ENCODE measurements at regions not wholly inside any gene's neighbourhood (a gene's known extent, or its start where the extent isn't known, plus 50 kb on each side); places are given as distances from the start of the nearest gene placed in this dataset.
"Not testable (repeated sequence)": the region's sequence is repeated elsewhere in the genome, so short reads cannot be mapped to it uniquely, and the experiment has no call there.

DNA sequence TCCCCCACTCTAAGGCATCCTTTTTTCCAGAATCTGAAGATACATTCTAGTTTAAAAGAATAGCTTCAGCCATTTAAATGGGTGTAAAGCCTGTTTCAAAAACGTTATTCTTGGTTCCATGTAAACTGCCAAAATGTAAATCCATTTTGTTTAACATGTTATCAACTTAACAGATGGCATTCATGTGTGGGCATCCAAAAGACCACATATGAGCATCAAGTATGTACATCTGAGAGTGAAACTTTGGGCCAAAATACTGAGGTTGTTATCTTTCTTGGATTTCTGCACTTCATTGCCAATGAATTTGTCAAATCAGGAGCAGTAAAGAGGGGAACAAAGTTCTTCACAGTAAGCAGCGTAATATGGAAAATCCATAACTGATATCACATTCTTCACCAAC lies 395.4 kb downstream of the ZNF804A start:
- DNase-seq (ENCODE audit: low read depth), result no peak

DNA sequence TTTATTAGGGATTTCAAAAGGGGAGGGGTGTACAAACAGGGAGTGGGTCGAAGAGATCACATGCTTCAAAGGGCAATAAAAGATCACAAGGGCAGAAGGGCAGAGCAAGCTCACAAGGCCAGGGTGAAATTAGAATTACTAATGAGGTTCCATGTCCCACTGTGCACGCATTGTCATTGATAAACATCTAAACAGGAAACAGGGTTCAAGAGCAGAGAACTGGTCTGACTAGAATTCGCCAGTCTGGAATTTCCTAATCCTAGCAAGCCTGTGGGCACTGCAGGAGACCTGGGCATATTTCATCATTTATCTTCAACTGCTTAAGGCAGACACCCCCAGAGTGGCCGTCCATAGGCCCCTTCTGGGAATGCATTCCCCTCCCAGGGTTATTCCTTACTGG lies 408.2 kb downstream of the ZNF804A start:
- no peak for DNase-seq (ENCODE audit: low read depth)

DNA sequence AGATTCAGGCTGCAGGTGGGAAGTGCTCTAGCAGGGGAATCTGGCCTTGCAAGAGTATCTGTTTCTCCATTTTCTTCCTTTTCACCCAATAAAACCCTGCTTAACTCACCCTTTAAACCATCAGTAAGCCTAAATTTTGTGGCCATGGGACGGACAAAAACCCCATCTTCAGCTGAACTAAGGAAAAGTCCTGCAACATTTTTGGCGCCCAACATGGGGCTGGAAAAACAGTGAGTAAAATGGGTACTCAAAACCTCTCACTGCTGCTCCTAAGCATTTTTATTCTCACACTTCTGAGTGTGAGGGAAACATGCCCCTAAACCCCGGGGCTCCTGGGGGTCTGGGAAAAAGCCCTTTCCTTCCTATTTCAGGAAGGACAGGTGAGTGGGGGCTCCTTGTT lies 414.3 kb downstream of the ZNF804A start:
- DNase-seq (ENCODE audit: low read depth), result no peak

DNA sequence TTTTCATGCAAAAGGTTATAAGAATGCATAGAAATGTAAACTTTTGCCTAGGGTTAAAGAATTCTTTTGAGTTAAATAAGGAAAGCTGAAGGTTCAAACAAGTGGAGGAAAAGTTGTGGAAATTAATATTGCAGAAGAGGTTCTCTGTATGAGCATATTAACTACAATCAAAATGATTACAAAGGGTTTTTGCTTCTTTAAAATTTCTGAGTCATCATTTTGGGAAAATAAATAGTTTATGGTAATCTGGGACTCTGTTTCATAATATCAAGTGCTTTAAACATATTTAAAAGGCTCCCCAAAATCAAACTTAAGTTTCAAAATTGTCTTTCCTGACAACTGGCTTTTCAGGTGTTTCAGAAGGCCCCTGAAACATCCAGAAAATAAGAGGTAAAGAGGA lies 415.7 kb downstream of the ZNF804A start:
- no peak for DNase-seq (ENCODE audit: low read depth)

DNA sequence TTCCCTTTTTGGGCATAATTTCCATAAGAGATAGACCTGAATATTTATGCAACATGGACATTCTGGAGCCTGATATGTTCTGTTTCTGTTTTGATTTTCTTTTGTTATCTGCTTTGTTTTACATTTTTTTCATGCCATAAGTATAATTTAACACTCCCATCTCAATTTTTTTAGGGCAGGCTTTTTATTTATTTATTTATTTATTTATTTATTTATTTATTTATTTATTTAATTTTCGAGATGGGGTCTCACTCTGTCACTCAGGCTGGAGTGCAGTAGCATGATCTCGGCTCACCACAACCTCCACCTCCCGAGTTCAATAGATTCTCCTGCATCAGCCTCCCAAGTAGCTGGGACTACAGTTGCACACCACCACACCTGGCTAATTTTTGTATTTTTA lies 427.6 kb downstream of the ZNF804A start:
- DNase-seq (ENCODE audit: low read depth), result not testable (repeated sequence)

DNA sequence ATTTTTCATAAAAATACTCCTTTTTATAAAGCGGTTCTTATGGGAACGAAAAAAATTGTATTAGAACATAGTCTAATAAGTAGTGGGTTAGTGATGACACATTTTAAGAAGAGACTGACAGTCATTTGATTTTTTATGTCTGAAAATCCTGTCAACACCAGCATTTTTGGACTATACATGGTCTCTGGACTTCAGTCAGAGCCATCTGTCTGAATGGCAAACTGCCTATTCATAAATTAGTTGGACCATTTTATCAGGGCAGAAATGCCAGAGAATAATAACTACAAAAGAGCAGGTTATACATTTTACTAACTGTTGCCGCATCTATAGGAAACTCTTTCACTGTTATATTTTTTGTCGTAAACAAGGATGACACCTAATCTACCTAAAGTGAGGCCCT lies 437.6 kb downstream of the ZNF804A start:
- DNase-seq (ENCODE audit: low read depth), result no peak

DNA sequence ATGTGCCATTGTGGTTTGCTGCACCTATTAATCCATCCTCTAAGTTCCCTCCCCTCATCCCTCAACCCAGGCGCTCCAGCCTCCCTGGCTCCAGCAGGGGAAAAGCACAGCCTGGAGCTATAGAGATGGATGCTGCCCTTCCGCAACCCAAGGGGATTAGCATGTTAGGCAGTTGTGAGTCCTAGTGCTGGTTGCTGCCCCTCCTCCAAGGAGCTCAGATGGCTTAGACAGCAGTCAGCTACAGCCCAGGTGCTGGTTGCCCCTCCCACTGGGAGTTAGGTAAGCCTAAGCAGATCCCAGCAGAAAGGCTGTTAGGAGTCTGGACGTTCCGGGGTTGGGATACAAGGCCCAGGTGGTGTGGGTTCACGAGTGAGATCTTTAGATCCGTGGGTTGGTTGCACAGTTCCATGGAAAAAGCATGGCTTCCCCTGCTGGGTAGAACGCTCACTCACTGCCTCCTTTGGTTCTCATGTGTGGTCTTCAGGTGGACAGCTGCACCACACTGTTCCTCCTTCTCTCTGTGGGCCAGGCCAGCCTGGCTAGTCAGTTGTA lies 446.1 kb downstream of the ZNF804A start:
- no peak for DNase-seq (ENCODE audit: low read depth)

DNA sequence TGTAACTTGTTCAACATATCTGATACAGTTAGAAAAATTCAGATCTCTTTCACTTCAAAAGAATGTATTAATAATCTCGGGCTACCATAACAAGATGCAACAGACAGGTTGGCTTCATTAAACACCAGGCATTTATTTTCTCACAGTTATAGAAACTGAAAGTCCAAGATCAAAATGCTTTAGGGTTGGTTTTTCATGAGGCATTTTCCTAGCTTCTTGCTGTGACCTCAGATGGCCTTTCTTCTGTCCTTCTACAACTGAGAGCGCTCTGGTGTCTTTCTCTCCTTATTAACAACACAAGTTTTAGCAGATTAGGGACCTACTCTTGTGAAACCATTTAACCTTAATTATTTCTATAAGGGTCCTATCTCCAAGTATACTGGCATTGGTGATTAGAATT lies 452.5 kb downstream of the ZNF804A start:
- no peak for DNase-seq (ENCODE audit: low read depth)

DNA sequence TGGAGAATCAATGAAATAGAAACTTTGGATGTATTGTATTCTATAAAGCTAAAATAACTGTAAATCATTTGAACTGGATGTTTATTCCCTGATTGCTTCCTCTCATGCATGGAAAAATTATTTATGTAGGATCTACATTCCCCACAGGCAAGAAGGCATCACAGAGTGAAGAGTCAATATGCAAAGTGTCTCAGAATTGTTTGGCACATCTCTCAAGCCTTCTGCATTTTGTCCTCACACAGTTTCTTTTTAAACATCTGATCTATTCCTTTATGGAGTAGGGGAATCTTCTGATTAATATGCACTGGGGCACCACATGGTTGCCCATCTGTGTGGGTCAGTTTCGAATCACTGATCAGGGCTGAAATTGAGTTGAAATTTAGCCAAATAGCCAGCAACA lies 465.4 kb downstream of the ZNF804A start:
- no peak for DNase-seq (ENCODE audit: low read depth)

DNA sequence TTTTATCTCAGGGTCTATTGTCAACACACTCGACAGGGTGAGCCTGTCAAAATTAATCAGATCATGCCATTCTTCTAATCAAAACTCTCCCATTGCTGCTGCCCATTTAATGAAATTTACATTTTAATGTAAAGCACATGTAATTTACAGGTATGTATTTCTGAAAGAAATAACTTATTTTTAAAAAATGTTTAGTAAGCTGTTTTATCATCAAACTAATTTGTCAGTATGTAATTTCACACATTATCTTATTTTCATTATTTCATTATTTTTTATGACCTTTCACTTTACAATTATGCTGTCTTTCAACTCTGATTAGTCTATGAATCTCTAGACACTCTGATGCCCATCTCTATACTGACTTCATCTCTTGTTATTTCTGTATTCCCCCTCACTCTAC lies 467.8 kb downstream of the ZNF804A start:
- no peak for DNase-seq (ENCODE audit: low read depth)

DNA sequence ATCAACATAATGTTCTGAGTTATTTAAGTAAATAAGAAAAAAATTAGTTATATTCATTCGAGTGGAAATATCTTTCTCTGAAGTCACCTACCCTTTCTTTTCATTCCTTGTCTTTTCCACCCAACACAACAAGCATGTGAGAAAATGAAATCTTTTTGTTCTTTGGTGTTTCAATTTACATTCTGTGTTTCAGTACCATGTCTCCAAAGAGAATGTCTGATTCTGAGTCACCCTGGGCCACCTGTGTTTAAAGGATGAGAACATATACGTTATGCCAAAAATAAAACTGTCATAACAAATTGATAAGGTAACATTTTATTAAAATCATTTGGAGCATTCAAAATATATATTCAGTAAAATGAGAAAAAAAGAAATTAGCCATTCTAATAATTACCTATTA lies 470.8 kb downstream of the ZNF804A start:
- no peak for DNase-seq (ENCODE audit: low read depth)

DNA sequence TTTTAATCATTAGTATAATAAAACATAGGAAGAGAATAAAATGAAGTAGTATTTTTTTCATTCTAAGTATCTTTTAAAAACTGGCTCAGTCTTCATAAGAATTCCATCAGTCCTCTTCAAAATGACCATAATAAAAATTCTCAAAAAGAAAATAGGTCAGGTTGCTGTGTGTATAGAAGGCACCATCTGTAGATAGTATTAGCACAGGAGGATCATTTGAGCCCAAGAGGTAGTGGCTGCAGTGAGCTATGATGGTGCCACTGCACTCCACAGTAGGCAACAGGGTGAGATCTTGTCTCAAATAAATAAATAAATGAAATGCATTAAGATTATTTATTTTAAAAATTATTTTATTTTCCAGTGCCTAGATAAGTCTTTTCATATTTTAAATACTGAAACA lies 475.8 kb downstream of the ZNF804A start:
- no peak for DNase-seq (ENCODE audit: low read depth)

DNA sequence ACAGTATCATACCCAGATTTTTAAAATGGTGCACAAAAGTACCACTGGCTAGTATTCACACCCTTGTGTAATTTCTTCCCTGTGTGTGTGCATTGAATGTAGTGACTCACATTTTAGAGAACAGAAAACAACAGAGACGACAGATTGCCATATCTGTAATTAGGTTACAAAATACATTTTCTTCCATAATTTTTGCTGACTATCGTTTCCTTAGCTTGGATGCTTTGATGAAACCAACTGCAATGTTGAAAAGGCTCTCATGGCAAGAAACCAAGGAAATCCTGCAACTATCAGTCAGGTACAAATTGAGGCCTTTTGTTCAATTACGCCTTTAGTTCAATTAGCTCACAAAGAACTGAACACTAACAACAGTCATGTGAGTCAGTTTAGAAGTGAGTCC lies 484.4 kb downstream of the ZNF804A start:
- DNase-seq (ENCODE audit: low read depth), result no peak

DNA sequence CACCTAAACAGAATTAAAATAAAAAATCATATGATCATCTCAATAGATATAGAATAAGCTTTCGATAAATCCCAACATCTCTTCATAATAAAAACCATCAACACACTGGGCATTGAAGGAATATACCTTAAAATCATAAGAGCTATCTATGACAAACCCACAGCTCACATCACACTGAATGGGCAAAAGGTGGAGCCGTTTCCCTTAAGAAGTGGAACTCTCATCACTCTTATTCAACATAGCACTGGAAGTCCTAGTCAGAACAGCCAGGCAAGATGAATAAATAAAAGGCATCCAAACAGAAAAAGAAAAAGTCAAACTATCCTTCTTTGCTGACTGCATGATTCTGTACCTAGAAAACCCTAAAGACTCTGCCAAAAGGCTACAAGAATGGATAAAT lies 510.3 kb downstream of the ZNF804A start:
- no peak for DNase-seq (ENCODE audit: low read depth)

DNA sequence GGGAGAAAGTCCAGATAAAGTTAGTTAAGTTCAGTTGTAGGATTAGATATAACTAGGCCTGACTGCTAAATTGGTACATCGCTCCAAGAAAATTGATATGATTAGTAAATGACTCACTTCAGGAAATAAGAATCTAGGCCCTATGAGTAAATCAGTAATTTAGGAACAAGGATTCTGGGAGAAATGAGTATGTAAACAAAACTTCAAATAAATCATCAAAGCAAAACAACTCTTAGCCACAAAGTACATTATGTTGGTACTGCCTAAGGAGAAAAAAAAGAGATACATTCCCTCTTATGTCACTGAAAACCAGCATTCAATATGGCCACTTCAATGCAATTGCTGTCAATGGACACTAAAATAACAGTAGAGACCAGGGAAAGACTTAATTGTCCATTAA lies 529.1 kb downstream of the ZNF804A start:
- no peak for DNase-seq (ENCODE audit: low read depth)

DNA sequence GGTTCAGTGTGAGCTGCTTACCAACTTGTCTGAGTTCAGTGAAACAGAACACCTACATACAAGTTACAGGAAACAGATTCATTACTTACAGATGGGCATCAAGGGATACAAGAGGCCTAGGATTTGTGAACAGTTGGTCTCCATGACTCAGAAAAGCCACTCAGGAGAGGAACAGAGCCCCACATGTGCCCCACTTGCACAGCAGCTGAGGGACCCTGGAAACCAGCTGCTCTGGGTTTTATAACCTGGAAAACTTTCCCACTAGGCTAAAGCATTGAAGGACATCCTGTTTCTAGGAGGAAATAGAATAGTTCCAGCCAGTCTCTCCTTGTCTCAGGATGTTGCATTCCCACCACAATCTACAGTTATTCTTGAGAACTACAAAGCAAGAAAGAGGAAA lies 530.0 kb downstream of the ZNF804A start:
- DNase-seq (ENCODE audit: low read depth), result no peak

DNA sequence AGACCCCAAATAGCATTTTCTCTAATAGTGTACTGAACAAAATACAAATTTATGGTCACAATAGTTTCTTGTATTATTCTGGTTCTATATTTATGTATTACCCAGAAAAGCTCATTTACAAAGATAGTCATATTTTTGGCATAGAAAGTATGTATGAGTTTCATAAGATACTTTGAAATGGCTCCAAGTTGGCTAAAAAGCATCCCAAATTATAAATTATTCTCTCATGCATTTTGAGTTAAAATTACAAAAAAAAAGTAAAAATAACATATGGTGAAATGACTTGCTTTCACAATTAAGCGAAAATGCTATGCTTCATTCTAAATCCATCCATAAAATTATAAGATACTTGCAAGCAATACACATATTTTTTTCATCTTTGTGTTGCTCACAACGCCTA lies 530.7 kb downstream of the ZNF804A start:
- DNase-seq (ENCODE audit: low read depth), result no peak

DNA sequence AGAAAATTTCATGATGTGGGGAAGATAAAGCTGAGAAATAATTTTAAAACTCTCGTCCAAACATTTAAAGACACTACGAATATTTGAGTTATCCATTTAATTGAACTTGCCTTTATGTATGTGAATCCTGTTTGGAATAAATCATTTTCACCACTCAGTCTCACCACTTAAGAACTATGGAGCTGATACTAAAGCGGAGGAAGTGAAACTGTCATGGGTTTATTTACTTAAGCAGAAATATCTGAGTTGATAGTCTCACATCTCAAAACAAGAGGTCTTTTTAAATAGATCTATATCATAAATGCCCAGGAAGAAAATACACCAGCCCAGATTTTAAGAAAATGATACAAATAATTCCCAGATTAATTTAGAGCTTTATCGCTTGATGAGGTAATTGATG lies 532.4 kb downstream of the ZNF804A start:
- DNase-seq (ENCODE audit: low read depth), result no peak

DNA sequence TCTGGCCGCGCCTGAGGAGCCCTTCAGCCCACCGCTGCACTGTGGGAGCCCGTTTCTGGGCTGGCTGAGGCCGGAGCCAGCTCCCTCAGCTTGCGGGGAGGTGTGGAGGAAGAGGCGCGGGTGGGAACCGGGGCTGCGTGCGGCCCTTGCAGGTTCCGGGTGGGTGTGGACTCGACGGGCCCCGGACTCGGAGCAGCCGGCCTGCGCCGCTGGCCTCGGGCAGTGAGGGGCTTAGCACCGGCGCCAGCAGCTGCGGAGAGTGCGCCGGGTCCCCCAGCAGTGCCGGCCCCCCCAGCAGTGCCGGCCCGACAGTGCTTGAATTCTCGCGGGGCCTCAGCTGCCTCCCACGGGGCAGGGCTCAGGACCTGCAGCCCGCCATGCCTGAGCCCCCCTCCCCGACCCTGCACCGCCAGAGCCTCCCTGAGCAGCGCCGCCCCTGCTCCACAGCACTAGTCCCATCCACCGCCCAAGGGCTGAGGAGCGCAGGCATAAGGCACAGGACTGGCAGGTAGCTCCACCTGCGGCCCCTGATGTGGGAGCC lies 534.2 kb downstream of the ZNF804A start:
- no peak for DNase-seq (ENCODE audit: low read depth)

DNA sequence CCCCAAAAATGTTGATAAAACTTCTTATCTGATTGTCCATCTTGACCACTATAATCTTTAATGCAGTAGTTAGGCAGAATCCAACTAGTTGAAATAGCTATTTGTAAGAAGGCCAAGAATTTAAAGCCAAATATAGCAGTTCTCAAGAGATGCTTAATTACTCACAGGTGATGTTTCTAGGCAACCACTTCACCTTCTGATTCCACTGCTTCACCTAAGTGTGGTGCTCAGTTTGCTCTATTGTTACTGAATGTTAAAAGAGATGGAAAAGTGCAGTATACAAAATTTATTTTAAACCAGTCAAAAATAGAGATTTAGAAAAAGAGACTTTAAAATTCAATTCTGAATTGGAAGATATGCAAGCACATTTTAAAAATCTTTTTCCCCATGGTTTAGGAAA lies 539.4 kb downstream of the ZNF804A start:
- DNase-seq (ENCODE audit: low read depth), result no peak

DNA sequence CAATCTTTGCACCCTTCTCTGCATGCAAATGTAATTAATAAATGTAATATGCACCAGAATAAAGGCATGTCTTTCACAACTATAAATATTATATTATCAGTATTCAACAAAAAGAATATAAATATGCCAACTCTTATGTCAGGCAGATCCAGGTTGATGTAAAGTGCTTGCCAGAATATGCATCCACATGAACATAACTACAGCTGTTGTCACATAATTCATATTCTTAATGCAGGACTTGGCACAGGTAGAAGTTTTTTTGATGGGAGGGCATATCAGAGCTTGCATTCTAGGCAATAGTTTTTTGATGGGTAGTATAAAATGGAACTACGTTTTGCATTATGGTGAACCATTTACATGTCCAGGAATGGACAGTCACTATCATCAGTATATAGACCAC lies 544.3 kb downstream of the ZNF804A start:
- DNase-seq (ENCODE audit: low read depth), result no peak

DNA sequence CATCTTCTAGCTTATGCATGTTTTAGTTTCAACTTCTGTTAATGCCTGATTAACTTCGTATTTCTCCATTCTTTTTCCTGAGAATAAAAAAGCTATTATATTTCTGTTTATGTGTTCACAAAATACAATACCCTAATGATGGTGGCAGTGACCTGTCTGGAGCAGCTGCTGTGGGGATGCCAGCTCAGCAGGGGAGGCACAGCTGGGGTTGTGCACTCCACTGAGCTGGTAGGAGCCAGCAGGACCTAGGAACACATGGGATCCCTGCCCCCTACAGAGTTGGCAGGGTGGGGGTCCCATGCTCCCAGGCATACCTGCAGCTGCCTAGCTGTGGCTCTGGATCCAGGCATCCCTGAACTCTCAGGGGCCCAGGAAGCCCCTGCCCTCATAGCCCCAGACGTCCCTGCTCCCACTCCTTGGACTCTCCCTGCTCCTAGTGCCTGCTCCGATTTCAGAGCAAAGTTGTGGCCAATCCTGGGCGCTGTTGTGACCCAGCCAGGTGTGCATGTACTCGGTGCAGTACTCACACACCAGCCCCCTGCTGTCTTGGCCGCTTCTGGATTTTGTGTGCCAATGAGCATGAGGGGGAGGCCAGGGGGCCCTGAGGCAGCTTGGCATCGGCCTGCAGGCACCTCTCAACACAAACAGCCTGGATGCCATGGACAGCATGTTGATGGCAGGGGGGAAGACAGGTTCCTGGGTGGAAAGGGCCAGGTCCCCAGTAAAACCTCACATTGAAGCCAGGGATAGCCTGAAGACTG lies 546.0 kb downstream of the ZNF804A start:
- DNase-seq (ENCODE audit: low read depth), result no peak

DNA sequence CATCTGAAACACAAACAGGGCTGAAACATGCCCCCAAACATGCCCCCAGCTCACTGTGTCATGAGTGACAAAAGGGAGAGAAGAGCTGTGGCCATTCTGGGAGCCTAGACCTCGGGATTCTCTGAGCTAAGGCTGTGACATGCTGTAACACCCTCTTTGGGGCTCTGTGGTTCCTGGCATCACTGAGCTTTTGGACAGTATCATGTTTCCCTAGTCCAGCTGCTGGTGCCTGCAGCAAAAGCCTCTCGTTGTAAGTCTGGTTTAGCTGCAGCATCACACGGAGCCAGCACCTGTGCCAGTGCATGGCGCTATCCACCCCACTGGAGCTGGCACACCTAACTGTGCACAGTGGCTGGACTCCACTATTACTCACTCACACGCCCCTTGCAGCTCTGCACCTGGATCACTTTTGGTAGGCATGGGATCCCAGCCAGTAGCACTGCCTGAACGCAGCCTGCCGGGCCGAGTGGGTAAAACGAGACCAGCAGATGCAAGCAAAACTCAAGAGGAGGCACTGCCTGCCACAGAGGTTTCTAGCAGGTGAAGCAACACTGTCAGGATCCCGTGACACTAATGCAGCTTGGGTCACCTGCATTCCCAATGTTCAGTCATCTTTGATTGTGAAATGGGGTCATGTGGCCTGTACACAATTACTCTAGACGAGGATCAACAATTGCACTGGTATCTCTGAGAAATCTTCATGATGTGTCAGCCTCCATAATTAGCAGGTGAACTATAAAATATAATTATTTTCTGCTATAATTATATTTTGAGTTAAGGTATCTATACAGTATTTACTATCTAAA lies 547.2 kb downstream of the ZNF804A start:
- no peak for DNase-seq (ENCODE audit: low read depth)

Data from HS-27A (cell line).